IMR-90 (cell line): ENCODE measurements at regions not wholly inside any gene's neighbourhood (a gene's known extent, or its start where the extent isn't known, plus 50 kb on each side); places are given as distances from the start of the nearest gene placed in this dataset.
"Not testable (repeated sequence)": the region's sequence is repeated elsewhere in the genome, so short reads cannot be mapped to it uniquely, and the experiment has no call there.

ENCODE experiments used
- ATAC-seq: fragments of 200-7000 bp; cut with Tn5 transposase; 2 replicates; pipeline ENCODE4 v1.9.1; 2020; ENCODE audit warnings: low read depth, mild to moderate bottlenecking, moderate library complexity
- BruUV-seq: library from RNA; stranded (reverse); fragments of 400-500 nt; replicated peaks from 2 replicates; lab custom pipeline; 2021; lab: Mats Ljungman, UMichigan
- CTCF ChIA-PET: fragments of 300-600 bp; formaldehyde crosslinking; extraction: SDS; loops from one replicate; lab custom pipeline; 2021; ENCODE audit warnings: antibody characterized with exemption; lab: Yijun Ruan, JAX
- POLR2A ChIA-PET: fragments of 300-600 bp; sonication (Branson Sonifier 250); formaldehyde crosslinking; loops from one replicate; lab custom pipeline; 2022; ENCODE audit warnings: antibody characterized with exemption; ENCODE audit not compliant: unreplicated experiment; lab: Charles Lee
- DNase-seq: peaks from one replicate; pipeline ENCODE4 v3.0.0; 2013
- H2AFZ ChIP-seq: replicated peaks from 2 replicates; pipeline ENCODE3; 2013; ENCODE audit warnings: low read length, mild to moderate bottlenecking; ENCODE audit not compliant: poor library complexity
- H2AK5ac ChIP-seq: 2 replicates; pipeline ENCODE4 v1.6.1; 2013; ENCODE audit warnings: low read depth, low read length, inconsistent platforms
- H2AK9ac ChIP-seq: replicated peaks from 2 replicates; pipeline ENCODE3; 2013; ENCODE audit warnings: mild to moderate bottlenecking, low read depth, low read length, moderate library complexity; ENCODE audit not compliant: poor library complexity
- H2BK120ac ChIP-seq: 2 replicates; pipeline ENCODE4 v1.6.1; 2013; ENCODE audit warnings: low read depth, low read length, inconsistent platforms
- H2BK15ac ChIP-seq: 3 replicates; pipeline ENCODE4 v1.6.1; 2013; ENCODE audit warnings: low read depth, low read length, inconsistent platforms
- H2BK20ac ChIP-seq: 2 replicates; pipeline ENCODE4 v1.6.1; 2013; ENCODE audit warnings: low read depth, mild to moderate bottlenecking, inconsistent platforms, low read length, moderate library complexity
- H2BK5ac ChIP-seq: 2 replicates; pipeline ENCODE4 v1.6.1; 2013; ENCODE audit warnings: mild to moderate bottlenecking, low read depth, low read length, inconsistent platforms; ENCODE audit not compliant: poor library complexity, severe bottlenecking
- H3K14ac ChIP-seq: replicated peaks from 2 replicates; pipeline ENCODE4 v1.6.1; 2013; ENCODE audit warnings: low read depth, low read length, inconsistent platforms
- H3K18ac ChIP-seq: 2 replicates; pipeline ENCODE4 v1.6.1; 2013; ENCODE audit warnings: low read depth, low read length, control low read depth
- H3K23ac ChIP-seq: 2 replicates; pipeline ENCODE4 v1.6.1; 2013; ENCODE audit warnings: low read depth, low read length, inconsistent platforms
- H3K27ac ChIP-seq: 2 replicates; pipeline ENCODE4 v1.5.1; 2013; ENCODE audit warnings: mild to moderate bottlenecking, control low read depth, low read length; ENCODE audit not compliant: insufficient read depth
- H3K27me3 ChIP-seq: 2 replicates; pipeline ENCODE4 v1.6.1; 2013; ENCODE audit warnings: low read length; ENCODE audit not compliant: control insufficient read depth, insufficient read depth
- H3K36me3 ChIP-seq: 2 replicates; pipeline ENCODE4 v1.6.1; 2013; ENCODE audit warnings: low read length, mixed read lengths; ENCODE audit not compliant: control insufficient read depth, insufficient read depth
- H3K4ac ChIP-seq: 2 replicates; pipeline ENCODE4 v1.6.1; 2013; ENCODE audit warnings: low read depth, low read length, inconsistent platforms
- H3K4me1 ChIP-seq: 2 replicates; pipeline ENCODE4 v1.6.1; 2013; ENCODE audit warnings: low read length, mixed read lengths; ENCODE audit not compliant: control insufficient read depth, insufficient read depth
- H3K4me2 ChIP-seq: 2 replicates; pipeline ENCODE4 v1.6.1; 2013; ENCODE audit warnings: low read depth, mild to moderate bottlenecking, control low read depth, low read length, moderate library complexity
- H3K4me3 ChIP-seq: 2 replicates; pipeline ENCODE4 v1.5.1; 2013; ENCODE audit warnings: low read depth, mild to moderate bottlenecking, control low read depth, low read length, moderate library complexity; ENCODE audit not compliant: insufficient read depth
- H3K56ac ChIP-seq: 2 replicates; pipeline ENCODE4 v1.6.1; 2013; ENCODE audit warnings: low read length, inconsistent platforms; ENCODE audit not compliant: insufficient read depth; ENCODE audit errors: extremely low read depth
- H3K79me1 ChIP-seq, 2 experiments: 2 replicates each; pipeline ENCODE4 v1.6.1; 2013; ENCODE audit warnings: low read length in 2 of 2, inconsistent platforms in 1 of 2, low read depth in 1 of 2
- H3K9ac ChIP-seq: 2 replicates; pipeline ENCODE4 v1.6.1; 2013; ENCODE audit warnings: low read depth, low read length, control low read depth
- H3K9me1 ChIP-seq: 2 replicates; pipeline ENCODE4 v1.6.1; 2013; ENCODE audit warnings: low read length, inconsistent platforms; ENCODE audit not compliant: insufficient read depth
- H3K9me3 ChIP-seq: 2 replicates; pipeline ENCODE4 v1.6.1; 2013; ENCODE audit warnings: low read length; ENCODE audit not compliant: control insufficient read depth, insufficient read depth
- H4K20me1 ChIP-seq: 2 replicates; pipeline ENCODE4 v1.6.1; 2013; ENCODE audit warnings: low read length, inconsistent platforms; ENCODE audit not compliant: insufficient read depth
- H4K5ac ChIP-seq: 2 replicates; pipeline ENCODE4 v1.6.1; 2013; ENCODE audit warnings: mild to moderate bottlenecking, low read depth, low read length, control low read depth
- H4K8ac ChIP-seq, 2 experiments: 2 replicates each; pipeline ENCODE4 v1.6.1; 2013; ENCODE audit warnings: low read depth in 2 of 2, low read length in 2 of 2, control low read depth in 1 of 2, inconsistent platforms in 1 of 2
- H4K91ac ChIP-seq: 2 replicates; pipeline ENCODE4 v1.6.1; 2013; ENCODE audit warnings: low read depth, low read length, inconsistent platforms; ENCODE audit not compliant: insufficient read depth
- dilution Hi-C: fragments of 300-500 bp; cut with HindIII; formaldehyde crosslinking; loops from one replicate; pipeline ENCODE4 v1.14.3; 2018; ENCODE audit warnings: low sequenced_read_pairs; ENCODE audit not compliant: unreplicated experiment
- in situ Hi-C: fragments of 300-500 bp; cut with MboI; formaldehyde crosslinking; loops from 3 replicates; pipeline ENCODE4 v1.14.3; 2019; ENCODE audit warnings: low sequenced_read_pairs, inconsistent platforms, mixed read lengths
- intact Hi-C: fragments of 100-400 bp; cut with micrococcal nuclease; formaldehyde crosslinking; loops from 2 replicates; pipeline ENCODE4 v1.10.0; 2022

- CTCF ChIA-PET, BruUV-seq, H2BK120ac ChIP-seq, H3K9me1 ChIP-seq, H2AK9ac ChIP-seq, intact Hi-C loops, H3K79me1 ChIP-seq, H2AK5ac ChIP-seq, H3K4ac ChIP-seq, H2BK20ac ChIP-seq, H3K4me1 ChIP-seq, H3K14ac ChIP-seq, ATAC-seq, H4K8ac ChIP-seq, H2BK15ac ChIP-seq, H3K27ac ChIP-seq, H3K18ac ChIP-seq, dilution Hi-C loops, H3K36me3 ChIP-seq, POLR2A ChIA-PET, H2BK5ac ChIP-seq, H4K5ac ChIP-seq, DNase-seq, H3K27me3 ChIP-seq, H3K9ac ChIP-seq, H4K91ac ChIP-seq, H3K56ac ChIP-seq, H2AFZ ChIP-seq, H3K4me3 ChIP-seq, in situ Hi-C loops, H4K20me1 ChIP-seq, H3K4me2 ChIP-seq, H3K23ac ChIP-seq: not testable (repeated sequence)
- peaks cover 12% of the 10 kb centered on the region for H3K9me3 ChIP-seq
These were observed 168.4 kb downstream of the ZNF648 start for GRCh38 chr1:181893150-181893549.
